ENCODE measurements at regions not wholly inside any gene's neighbourhood (a gene's known extent, or its start where the extent isn't known, plus 50 kb on each side); places are given as distances from the start of the nearest gene placed in this dataset.
"Not testable (repeated sequence)": the region's sequence is repeated elsewhere in the genome, so short reads cannot be mapped to it uniquely, and the experiment has no call there.

DNA sequence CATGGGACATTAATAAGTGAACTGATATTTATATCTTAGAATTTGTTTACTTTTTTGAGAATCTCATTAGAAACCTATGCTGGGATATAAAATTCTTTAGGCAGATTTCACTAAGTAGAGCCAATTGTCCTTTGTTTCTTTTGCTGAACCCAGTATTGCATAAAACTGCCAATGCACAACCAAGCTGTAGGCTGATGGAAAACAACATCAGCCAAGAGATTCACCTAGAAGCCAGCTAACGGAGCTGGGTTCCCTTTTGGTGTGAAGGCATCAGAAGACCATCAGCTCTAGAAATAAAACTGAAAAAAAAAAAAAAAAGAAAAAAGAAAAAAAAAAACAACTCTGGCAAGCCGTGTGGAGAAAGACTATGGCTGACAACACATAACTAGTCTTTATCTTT, 328.2 kb upstream of the PDE3A start:
- no peak for DNase-seq (ENCODE audit: low spot score)

DNA sequence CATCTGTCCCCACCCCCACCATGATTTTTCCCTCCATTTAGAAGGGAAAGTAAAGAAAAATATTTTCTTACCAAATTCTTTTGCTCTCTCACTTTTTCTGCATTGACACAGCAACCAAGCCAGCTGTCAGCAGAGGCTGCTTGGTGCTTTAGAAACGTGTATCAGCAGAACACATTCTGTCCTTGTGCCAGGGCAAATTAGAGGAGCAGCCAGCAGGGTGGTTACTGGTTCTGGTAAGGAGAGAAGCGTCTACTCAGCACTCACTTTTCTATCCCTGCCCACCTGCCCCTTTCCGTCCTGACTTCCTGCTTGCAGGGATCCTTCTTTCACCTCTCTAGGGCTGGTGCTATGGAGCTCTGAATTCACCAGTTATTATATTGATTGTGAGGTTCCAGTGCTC, 327.5 kb upstream of the PDE3A start:
- no peak for DNase-seq (ENCODE audit: low spot score)

DNA sequence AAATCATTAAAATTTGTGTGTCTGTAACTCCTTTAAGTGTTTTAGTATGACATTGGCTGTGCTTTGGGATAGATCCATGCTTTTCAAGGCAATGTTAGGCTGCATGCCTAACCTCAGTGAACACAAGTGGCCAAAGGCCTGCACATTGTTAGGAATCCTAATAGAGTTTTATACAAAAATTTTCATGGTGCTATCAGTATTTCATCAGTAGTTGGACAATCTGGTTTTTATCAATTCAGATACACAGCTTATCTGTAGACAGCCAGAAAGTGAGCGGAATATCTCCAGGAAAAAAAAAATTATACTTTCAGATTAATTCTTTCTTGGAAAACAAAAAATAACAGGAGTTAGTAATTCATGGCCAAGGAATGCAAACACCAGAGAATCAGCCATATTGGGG, 324.0 kb upstream of the PDE3A start:
- DNase-seq (ENCODE audit: low spot score): no peak

DNA sequence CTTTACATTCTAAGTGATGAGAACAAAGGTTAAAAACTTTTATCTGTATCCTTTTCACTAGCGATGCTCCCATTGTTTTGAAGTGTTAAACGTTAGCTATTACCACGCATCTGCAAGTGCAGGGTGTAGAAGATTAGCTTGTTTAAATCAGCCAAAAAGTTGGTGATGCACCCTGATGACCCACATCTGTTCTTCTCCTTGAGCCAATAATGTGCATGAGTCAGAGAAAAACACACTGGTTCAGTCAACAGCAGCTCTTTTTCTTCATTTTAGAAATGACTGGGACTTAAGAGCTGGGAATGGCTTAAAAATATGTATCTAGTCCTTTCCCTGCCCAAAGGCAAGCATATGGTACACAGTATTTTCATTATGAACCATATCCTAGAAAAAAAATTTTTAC, 323.5 kb upstream of the PDE3A start:
- DNase-seq (ENCODE audit: low spot score): no peak

DNA sequence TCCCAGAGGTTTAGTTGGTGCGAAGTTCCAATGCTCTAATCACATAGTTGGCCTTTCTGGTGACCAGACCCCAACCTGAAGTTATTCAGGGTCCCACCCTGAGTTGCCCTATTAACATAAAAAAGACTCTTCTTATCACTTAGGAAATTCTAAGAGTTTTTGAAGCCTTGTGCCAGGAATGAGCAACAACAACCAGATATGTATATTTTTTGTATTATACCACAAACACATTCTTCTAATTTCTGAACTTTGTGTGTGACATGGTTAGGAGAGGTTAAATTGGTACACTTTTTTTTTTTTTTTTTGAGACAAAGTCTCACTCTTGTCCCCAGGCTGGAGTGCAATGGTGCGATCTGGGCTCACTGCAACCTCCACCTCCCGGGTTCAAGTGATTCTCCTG, 320.4 kb upstream of the PDE3A start:
- DNase-seq (ENCODE audit: low spot score): no peak

DNA sequence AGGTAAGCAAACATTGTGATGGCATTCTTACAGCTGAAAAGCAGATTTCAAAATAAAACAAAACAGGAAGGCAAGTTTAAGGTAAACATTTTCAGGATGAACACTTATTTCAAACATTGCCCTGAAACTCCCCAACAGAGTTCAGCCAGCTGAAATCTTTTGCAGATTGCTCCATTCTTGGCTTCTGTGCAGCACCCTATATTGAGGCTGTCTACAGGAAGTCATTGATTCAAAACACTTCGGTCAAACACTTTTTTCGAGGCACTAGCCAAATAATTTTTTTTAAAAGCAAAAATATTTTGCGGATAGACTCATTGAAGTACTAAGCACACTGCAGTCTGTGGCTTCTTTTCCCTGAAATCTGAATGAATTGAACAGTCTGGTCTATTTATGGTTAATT, 318.1 kb upstream of the PDE3A start:
- no peak for DNase-seq (ENCODE audit: low spot score)

DNA sequence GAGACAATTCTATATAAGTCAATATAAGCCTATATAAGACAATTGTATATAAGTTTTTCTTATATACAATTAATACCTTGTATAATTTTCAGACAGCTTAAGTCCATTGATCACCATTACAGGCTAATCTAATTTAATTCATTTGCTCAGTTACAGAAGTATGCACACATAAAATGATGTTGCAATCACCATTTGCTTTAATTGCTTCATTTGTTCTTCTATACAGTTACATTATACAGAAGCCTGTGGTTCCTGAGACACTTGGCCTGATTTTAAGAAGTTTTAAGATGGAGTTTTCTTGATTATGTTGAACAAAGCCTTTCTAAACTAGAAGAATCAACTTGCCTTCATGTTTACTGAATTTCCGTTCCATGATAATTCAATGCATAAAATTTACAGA, 314.6 kb upstream of the PDE3A start:
- no peak for DNase-seq (ENCODE audit: low spot score)

DNA sequence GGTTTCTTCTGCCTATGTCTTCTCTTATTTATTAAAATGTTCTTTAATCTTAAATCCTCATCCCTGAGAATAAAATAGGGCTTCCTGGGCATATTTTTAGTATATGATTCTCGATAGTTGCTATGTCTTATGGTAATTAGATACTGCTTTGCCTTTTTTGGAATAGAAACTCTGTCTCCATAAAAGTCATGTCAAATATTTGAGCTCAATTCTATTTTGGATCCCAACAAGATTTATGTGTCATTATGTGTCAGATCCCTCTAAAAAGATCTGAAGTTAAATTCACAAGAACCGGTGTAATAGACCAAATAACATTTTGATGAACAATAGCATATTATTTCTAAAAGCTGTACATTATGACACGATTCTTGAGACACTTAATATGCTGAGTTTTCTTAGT, 312.5 kb upstream of the PDE3A start:
- no peak for DNase-seq (ENCODE audit: low spot score)

DNA sequence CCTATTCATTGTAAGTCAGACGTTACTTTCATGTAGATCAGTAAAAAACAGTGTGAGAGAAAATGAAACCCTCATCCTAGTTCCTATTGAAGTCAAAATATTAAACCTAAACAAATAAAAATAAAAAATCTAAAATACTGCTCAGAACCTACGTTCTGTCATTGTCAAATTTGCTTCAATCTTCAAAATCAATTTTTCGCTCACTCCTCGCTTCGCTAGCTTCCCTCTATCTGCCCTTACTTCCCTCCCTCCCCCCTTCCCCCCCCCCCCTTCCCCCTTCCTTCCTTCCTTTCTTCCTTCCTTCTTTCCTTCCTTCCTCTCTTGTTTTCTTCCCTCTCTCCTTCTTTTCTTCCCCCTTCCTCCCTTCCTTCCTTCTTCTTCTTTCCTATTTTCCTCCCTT, 310.9 kb upstream of the PDE3A start:
- DNase-seq (ENCODE audit: low spot score): no peak

DNA sequence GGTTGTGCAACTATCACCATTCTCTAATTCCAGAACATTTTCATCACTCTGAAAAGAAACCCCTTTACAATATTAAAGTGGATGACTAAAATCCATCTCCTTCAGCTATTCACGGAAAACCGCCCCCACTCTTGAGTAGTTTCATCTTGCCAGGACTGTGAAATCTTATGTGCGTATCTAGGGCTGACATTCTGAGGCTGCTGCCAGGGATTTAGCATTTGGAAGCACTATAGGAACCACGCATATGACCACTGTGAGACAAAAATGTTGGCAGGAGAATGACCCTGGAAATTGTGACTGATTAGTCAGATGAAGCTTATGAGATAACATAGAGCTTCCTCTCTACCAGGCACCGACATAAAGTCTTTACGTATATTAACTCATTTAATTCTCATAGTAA, 305.2 kb upstream of the PDE3A start:
- DNase-seq (ENCODE audit: low spot score): no peak

DNA sequence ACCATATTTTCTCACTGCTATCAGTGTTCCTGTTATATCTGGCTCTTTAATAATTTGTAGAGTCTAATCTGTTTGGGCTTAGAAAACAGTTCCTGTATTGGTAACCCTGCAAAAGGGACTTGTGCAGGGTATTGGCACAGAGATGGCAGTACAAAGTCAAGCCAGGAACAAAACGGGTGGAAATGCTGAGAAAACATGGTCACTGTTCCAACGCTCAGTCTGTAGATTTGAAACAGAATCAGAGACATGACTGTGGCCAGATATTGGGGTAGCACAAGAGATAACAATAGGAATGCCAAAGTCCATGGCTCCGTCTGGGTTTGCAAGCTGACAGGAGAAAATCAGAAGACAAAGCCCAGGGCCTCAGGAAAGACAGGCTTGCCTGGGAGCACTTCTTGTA, 290.7 kb upstream of the PDE3A start:
- no peak for DNase-seq (ENCODE audit: low spot score)

DNA sequence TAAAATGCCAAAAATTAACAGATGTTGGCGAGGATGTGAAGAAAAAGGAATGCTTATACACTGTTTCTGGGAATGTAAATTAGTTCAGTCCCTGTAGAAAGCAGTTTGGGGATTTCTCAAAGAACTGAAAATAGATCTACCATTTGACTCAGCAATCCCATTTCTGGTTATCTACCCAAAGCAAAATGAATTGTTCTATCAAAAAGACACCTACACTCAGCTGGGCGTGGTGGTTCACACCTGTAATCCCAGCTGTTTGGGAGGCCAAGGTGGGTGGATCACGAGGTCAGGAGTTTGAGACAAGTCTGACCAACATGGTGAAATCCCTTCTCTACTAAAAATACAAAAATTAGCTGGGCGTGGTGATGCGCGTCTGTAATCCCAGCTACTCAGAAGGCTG, 279.3 kb upstream of the PDE3A start:
- no peak for DNase-seq (ENCODE audit: low spot score)

DNA sequence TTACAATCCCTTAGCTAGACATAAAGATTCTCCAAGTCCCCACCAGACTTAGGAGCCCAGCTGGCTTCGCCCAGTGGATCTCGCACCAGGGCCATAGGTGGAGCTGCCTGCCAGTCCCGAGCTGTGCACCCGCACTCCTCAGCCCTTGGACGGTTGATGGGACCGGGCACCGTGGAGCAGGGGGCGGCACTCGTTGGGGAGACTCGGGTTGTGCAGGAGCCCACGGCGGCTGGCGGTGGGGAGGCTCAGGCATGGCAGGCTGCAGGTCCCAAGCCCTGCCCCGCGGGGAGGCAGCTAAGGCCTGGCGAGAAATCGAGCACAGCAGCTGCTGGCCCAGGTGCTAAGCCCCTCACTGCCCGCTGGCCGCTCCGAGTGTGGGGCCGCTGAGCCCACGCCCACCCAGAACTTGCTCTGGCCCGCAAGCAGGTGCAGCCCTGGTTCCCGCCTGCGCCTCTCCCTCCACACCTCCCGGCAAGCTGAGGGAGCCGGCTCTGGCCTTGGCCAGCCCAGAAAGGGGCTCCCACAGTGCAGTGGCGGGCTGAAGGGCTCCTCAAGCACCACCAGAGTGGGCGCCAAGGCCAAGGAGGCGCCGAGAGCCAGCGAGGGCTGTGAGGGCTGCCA, 275.0 kb upstream of the PDE3A start:
- not testable (repeated sequence) for DNase-seq (ENCODE audit: low spot score)

DNA sequence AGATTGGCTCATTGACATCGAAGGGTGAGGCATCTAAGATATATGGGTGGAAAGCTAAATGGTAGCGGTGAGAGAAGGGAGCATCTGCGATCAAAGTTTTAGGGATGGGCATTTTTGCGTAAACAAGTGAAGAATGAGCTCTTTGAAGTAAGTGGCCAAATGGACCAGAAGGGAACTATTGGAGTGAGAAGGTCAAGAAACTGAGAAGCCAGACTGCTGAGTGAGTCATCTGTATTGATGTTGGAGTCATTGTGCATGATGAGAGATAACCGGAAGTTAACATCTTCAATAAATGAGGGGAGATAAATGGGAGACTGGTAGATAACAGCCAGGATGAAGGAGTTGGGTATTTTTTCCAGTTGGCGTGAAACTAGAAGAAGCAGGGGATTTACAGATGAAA, 271.9 kb upstream of the PDE3A start:
- DNase-seq (ENCODE audit: low spot score): no peak

DNA sequence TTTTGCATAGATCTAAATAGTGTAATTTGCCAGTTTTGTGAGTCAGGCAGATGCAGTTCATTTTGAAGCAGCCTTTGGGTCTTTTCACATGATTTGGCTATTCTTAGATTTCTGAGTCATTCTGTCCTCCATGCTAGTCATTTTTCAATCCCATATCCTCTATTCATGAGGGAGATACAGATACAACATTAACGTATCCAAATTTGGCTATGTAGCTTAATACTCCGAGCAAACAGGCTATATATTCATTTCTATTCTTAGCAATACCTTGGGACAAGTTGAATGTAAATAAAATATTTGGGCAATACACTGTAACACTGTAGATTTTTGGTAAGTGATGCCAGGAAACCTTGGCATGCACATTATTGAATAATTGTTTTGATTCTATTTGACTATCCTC, 270.7 kb upstream of the PDE3A start:
- no peak for DNase-seq (ENCODE audit: low spot score)

DNA sequence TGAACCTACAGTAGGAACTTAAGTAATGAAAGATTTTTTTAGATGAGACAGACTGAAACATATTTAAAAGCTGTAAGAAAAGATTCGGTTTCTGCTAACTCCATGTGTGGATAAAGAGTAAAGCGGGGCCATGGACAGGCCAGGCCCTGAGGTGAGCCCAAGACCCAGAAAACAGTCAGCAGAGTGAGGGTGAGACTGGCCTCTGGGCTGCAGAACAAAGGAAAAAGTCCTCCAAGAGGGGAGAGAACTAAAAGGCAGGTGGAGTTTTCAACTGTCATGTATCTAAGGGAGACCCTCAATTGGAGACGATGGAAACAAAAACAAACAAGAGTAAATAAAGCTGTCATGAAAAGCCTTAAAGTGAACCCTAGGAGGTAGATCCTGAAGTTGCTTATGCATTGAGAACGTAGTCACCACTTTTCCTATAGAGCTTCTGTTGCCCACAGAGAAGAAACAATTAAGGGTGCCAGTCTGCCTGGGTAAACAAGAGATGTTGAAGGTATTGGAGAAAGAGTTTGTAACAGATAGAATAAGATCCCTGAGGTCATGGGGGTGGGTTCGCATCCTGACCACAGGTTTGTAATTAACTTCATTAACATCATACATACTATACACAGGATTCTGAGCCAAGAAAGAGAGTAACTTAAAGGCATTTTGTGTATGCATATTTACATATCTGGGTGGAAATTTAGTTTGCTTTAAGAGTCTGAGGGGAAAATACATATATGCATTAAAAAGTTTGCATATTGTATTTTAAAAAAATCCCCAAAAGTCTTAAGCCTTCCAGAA, 268.7 kb upstream of the PDE3A start:
- no peak for DNase-seq (ENCODE audit: low spot score)

DNA sequence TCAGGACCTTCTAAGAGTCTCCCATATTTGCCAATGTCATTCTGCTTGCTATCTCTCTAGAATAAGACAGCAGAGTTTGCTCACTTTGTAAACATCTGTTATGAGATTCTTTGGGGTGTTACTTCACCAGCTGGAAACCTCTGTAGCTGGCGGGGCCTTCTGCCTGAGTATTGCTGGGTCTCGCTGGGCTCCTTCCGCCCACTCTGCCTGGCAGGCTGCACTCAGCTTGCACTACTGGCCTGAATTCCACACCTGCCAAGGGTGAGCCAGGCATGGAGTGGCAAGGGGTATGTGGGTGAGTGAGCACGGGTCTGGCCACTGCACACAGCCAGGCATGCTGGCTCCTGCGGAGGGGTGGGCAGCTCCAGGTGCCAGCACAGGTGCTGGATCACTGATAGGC, 267.3 kb upstream of the PDE3A start:
- DNase-seq (ENCODE audit: low spot score): no peak

DNA sequence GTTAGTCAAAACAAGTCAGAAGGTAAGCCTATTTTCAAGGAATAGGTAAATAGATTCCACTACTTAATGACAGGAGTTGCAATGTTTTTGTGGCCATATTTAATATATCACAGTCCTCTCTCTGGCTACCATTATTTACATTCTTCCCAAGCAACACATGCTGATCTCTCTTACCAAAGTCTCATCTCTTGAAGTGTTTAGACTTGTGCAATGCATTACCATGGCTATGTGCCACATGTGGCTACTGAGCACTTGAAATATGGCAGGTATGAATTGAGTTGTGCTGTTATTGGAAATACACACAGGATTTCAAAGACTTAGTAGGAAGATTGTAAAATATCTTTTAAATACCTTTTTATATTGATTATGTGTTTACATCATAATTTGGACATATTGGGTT, 262.4 kb upstream of the PDE3A start:
- no peak for DNase-seq (ENCODE audit: low spot score)

DNA sequence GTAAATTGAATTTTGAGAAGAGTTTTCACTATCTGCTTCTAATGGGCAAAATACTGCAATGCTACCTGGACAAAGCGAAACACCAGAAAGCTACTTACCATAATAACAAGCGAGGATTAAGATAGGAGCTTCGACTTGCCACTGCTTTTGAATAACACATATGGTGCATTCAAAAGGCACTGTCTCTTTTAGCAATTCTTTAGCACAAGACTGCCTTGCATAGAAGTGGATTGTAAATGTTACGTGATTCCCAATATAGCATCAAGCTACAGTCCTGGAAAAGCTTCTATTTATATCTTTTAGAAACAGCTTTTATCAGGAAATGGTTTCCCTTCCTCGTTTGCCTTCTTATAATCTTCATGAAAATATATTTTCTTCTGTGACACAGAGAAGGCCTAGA, 258.7 kb upstream of the PDE3A start:
- no peak for DNase-seq (ENCODE audit: low spot score)

DNA sequence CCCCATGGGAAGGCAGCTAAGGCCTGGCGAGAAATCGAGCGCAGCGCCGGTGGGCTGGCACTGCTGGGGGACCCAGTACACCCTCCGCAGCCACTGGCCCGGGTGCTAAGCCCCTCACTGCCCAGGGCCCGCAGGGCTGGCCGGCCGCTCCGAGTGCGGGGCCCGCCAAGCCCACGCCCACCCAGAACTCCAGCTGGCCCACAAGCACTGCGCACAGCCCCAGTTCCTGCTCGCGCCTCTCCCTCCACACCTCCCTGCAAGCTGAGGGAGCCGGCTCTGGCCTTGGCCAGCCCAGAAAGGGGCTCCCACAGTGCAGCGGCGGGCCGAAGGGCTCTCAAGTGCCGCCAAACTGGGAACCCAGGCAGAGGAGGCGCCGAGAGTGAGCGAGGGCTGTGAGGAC, 253.0 kb upstream of the PDE3A start:
- DNase-seq (ENCODE audit: low spot score): not testable (repeated sequence)

DNA sequence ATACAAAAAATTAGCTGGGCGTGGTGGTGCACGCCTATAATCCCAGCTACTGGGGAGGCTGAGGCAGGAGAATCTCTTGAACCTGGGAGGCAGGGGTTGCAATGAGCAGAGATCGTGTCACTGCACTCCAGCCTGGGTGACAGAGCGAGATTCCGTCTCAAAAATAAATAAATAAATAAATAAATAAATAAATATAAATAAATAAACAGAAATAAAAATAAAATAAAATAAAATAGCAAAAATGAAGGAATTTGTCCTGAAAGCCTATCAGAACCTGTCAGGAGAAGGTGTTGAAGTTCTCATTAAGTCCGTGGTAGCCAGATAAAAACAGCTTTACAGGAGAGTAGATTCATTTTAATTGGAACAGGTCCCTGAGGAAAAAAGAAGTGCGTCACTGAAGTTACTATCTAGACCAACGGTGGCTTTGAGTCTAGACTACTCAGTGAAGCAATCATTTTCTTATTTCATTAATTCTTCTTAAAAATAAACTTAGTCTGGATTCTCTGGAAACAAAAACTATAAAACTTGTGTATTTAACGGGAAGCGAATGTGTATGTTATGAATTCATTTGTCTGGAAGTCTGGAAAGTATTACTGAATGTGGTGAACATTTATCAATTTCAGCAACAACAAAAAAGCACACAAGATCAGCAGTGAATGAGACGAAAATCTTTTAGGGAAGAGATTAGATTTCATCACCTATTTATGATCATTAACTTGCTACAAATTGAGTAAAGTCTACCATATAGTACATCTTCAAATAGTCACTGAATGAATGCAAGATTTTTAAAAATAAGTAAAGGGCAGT, 248.5 kb upstream of the PDE3A start:
- DNase-seq (ENCODE audit: low spot score): no peak

DNA sequence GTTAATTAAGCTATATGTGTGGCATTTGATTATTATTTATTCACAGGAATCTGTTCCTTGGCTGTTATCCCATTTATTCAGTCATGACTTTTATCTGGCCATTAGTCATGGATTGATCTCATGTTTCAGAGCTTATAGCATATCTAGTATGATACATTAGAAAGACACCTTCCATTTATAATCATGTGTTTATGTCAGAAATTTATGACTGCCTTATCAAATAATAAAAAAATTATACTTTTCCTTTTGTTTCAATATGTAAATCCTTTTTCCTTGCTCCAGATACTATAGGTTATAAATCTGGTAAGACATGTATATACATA, 248.0 kb upstream of the PDE3A start:
- no peak for DNase-seq (ENCODE audit: low spot score)

DNA sequence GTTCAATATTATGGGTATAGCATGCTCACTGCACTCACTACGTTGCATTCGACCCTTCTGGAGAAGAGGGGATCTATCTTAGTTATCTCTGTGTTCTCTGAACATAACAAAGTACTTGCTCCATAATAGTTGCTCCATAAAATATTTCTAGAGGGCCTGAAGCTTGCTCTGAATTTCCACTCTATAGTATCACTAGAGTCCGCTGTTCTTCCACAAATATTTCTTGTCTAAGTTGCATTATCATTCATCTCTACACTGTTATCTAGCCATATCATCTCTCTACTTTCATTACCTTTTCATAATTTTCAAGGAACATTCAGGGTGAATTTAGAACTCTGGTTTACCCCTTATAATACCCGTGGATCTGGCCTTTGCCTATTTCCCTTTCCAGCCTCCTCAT, 246.1 kb upstream of the PDE3A start:
- DNase-seq (ENCODE audit: low spot score): no peak

Data from HT-29 (cell line).